AG20443 (cell line): ENCODE measurements at regions not wholly inside any gene's neighbourhood (a gene's known extent, or its start where the extent isn't known, plus 50 kb on each side); places are given as distances from the start of the nearest gene placed in this dataset.
"Not testable (repeated sequence)": the region's sequence is repeated elsewhere in the genome, so short reads cannot be mapped to it uniquely, and the experiment has no call there.

ENCODE experiments used
- DNase-seq: peaks from one replicate; pipeline ENCODE4 v3.0.0; 2012; ENCODE audit warnings: low spot score, mixed read lengths

- DNase-seq = no peak
These were observed 186.5 kb upstream of the COPS8 start for GRCh38 chr2:236899146-236899545.

GRCh38 chr2:236899950-236900640 is 185.6 kb upstream of the COPS8 start:
- DNase-seq = no peak

GRCh38 chr2:236901956-236902355 is 183.7 kb upstream of the COPS8 start:
- DNase-seq = no peak

- DNase-seq = peak; percentile 55
These were observed 181.7 kb upstream of the COPS8 start for GRCh38 chr2:236903978-236904377.

- DNase-seq = no peak
These were observed 181.1 kb upstream of the COPS8 start for GRCh38 chr2:236904389-236905263.

GRCh38 chr2:236905976-236906375 is 179.7 kb upstream of the COPS8 start:
- no peak for DNase-seq

DNA sequence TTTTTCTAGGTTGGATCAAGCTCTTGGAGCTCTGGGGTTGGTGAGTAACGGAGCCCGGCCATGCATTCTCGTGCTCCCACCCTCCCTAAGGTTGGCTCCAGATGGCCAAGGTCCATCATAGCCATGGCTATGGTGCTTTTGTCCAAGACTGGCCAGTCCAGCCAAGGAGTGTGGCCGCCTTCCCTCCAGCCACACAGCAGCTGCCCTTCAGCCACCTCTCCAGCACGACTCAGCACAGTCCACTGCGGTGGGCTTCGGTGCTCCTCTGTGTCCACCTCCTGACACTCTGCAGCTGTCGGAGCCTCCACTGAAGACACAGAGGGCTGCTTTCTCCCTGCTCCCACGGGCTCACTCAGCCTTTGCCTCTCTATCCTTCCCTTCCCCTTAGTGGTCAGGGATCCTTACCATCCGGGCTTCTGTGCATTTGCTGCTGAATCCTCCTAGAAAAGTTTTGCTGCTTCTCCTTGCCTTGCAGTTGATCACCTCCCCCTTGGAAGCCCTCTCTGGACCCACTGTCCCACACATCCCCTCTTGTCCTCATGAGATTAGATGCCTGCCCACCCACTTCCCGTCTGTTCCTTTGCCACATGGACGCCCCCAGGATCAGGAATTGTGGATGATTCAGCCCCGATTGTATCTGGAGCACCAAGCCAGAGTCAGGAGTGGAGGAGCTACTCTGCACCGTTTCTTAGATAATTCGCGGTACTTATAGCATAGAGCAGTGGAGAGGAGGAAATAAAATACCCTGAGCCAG is 177.1 kb upstream of the COPS8 start:
- DNase-seq = no peak

DNA sequence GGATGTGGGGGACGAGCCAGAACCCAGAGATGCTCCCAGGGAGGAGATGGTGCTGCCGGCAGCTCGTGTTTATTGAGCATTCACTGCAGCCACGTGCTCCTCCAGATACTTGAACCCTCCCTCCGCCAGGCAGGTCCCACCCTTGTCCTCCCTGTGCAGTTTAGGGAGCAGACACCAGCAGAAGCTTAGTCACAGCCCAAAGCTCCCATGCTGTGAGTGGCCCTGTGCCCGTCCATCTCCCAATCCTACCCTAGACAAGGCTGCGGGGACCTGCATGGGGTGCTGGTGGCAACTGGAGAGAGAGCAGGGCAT is 176.5 kb upstream of the COPS8 start:
- no peak for DNase-seq

- no peak for DNase-seq
These were observed 175.9 kb upstream of the COPS8 start for GRCh38 chr2:236909802-236910201.

GRCh38 chr2:236910781-236911495 is 174.8 kb upstream of the COPS8 start:
- no peak for DNase-seq

- no peak for DNase-seq
These were observed 173.2 kb upstream of the COPS8 start for GRCh38 chr2:236912326-236913120.

GRCh38 chr2:236915186-236915585 is 170.5 kb upstream of the COPS8 start:
- DNase-seq = no peak

- DNase-seq = no peak
These were observed 170.0 kb upstream of the COPS8 start for GRCh38 chr2:236915726-236916125.

GRCh38 chr2:236916181-236916580 is 169.5 kb upstream of the COPS8 start:
- DNase-seq = no peak

- DNase-seq = no peak
These were observed 169.0 kb upstream of the COPS8 start for GRCh38 chr2:236916651-236917050.

DNA sequence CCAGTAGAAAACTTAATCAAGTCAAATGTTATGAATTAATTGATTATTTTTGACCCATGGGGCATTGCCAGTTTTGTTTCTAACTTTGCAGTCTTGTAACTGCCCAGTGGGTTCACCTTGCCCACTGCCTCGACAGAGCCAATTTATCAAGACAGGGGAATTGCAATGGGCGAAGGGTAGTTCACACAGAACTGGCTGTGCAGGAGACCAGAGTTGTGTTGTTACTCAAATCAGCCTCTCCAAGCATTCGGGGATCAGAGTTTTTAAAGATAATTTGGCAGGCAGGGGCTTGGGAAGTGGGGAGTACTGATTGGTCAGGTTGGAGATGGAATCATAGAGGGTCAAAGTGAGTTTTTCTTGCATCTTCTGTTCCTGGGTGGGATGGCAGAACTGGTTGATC is 168.5 kb upstream of the COPS8 start:
- no peak for DNase-seq

DNA sequence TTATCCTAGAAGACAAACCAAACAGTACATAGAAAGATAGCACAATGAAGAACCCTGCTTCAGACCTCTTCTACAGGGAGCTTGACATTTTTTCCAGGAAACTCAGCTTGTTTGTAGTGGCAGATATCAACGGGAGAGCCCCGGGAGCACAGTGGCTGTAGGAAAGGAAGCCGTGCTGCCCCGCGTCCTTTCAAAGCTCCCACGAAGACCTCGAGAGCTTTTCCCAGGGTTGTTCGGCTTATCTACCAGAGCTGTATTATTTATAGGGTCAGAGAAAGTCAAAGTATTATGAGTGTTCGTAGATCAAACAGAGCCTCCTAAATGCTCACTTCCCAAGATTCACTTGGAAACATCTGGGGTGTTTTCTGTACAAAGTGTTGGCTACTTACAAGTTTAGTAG is 167.1 kb upstream of the COPS8 start:
- no peak for DNase-seq

GRCh38 chr2:236919209-236919608 is 166.5 kb upstream of the COPS8 start:
- DNase-seq = peak; percentile 65

GRCh38 chr2:236919801-236920379 is 165.8 kb upstream of the COPS8 start:
- DNase-seq = not testable (repeated sequence)

GRCh38 chr2:236922061-236922460 is 163.6 kb upstream of the COPS8 start:
- no peak for DNase-seq
